HepG2 (cell line): ENCODE measurements at regions not wholly inside any gene's neighbourhood (a gene's known extent, or its start where the extent isn't known, plus 50 kb on each side); places are given as distances from the start of the nearest gene placed in this dataset.

Source experiments
- ATAC-seq: fragments of 200-7000 bp; cut with Tn5 transposase; 3 replicates; pipeline ENCODE4 v1.9.1; 2020; ENCODE audit warnings: mild to moderate bottlenecking, moderate library complexity
- BruUV-seq: library from RNA; stranded (reverse); fragments of 400-500 nt; replicated peaks from 2 replicates; lab custom pipeline; 2021; lab: Mats Ljungman, UMichigan
- CTCF ChIA-PET: fragments of 300-600 bp; formaldehyde crosslinking; extraction: SDS; loops from one replicate; lab custom pipeline; 2021; ENCODE audit warnings: low total read pairs, inconsistent platforms, low intra/inter-chr PET ratio; lab: Yijun Ruan, JAX
- POLR2A ChIA-PET: fragments of 350-600 bp; sonication (Branson Sonifier 250); formaldehyde crosslinking; loops from one replicate; lab custom pipeline; 2020; ENCODE audit warnings: antibody characterized with exemption, inconsistent platforms; lab: Yijun Ruan, JAX
- DNase-seq: peaks from one replicate; pipeline ENCODE4 v3.0.0-alpha.2; 2015; ENCODE audit warnings: low spot score
- FAIRE-seq: peaks from 3 replicates; lab custom pipeline; 2011; peaks lifted over from hg19 to GRCh38; lab: Jason Lieb, UNC
- H2AFZ ChIP-seq: one replicate; pipeline ENCODE4 v1.6.1; 2011; ENCODE audit warnings: low read length, inconsistent platforms
- H3K27ac ChIP-seq: fragments of 300-600 bp; 3 replicates; pipeline ENCODE4 v1.8.0; 2011; ENCODE audit warnings: mixed run types, mild to moderate bottlenecking, mixed read lengths, low read length, inconsistent platforms; ENCODE audit not compliant: insufficient read depth; ENCODE audit errors: extremely low read length
- H3K27me3 ChIP-seq, 2 experiments: fragments of 200-600 bp in 1 of 2; 2 replicates in 1 of 2; 3 replicates in 1 of 2; pipeline versions ENCODE4 v1.6.0 to v1.8.0; 2011; ENCODE audit warnings: low read length in 2 of 2, mild to moderate bottlenecking in 2 of 2, moderate library complexity in 2 of 2, inconsistent platforms in 1 of 2; ENCODE audit not compliant: insufficient read depth in 2 of 2, control insufficient read depth in 1 of 2
- H3K36me3 ChIP-seq, 2 experiments: fragments of 200-600 bp in 1 of 2; replicated peaks in 1 of 2; 2 replicates in 1 of 2; 3 replicates in 1 of 2; pipeline versions ENCODE4 v1.5.1 to v1.8.0; 2011; ENCODE audit warnings: low read length in 2 of 2, inconsistent platforms in 1 of 2; ENCODE audit not compliant: insufficient read depth in 2 of 2, control insufficient read depth in 1 of 2
- H3K4me1 ChIP-seq: 2 replicates; pipeline ENCODE4 v1.5.1; 2012; ENCODE audit warnings: low read length, inconsistent platforms; ENCODE audit not compliant: insufficient read depth
- H3K4me2 ChIP-seq: 2 replicates; pipeline ENCODE4 v1.6.0; 2011; ENCODE audit warnings: low read depth, low read length, inconsistent platforms
- H3K4me3 ChIP-seq, 3 experiments: fragments of 200-600 bp in 1 of 3; sonication (generic), shearing (Covaris generic) in 1 of 3; replicated peaks in 1 of 3; 2 replicates each; pipeline ENCODE4 v1.5.1; 2011 to 2016; ENCODE audit warnings: low read length in 3 of 3, inconsistent platforms in 2 of 3, low read depth in 2 of 3, mild to moderate bottlenecking in 2 of 3, control low read depth in 1 of 3, mixed read lengths in 1 of 3; ENCODE audit not compliant: insufficient read depth in 1 of 3
- H3K79me2 ChIP-seq: one replicate; pipeline ENCODE4 v1.6.1; 2011; ENCODE audit warnings: low read length, inconsistent platforms; ENCODE audit not compliant: insufficient read depth
- H3K9ac ChIP-seq: 2 replicates; pipeline ENCODE4 v1.6.0; 2011; ENCODE audit warnings: mild to moderate bottlenecking, low read depth, low read length, inconsistent platforms; ENCODE audit not compliant: insufficient read depth
- H3K9me3 ChIP-seq: 2 replicates; pipeline ENCODE4 v1.5.1; 2012; ENCODE audit warnings: mild to moderate bottlenecking, low read length
- H4K20me1 ChIP-seq: 2 replicates; pipeline ENCODE4 v1.6.0; 2011; ENCODE audit warnings: inconsistent platforms, mild to moderate bottlenecking, low read length, moderate library complexity; ENCODE audit not compliant: insufficient read depth
- GPN1 ChIP-seq: sonication (generic); formaldehyde crosslinking; IDR thresholded peaks from 2 replicates; pipeline ENCODE4 v1.5.1; 2020; ENCODE audit warnings: missing genetic modification reagents, borderline replicate concordance
- KDM6A ChIP-seq: IDR thresholded peaks from 2 replicates; pipeline ENCODE4 v1.6.1; 2016; ENCODE audit warnings: low read depth
- NCOA5 ChIP-seq: sonication (generic); formaldehyde crosslinking; IDR thresholded peaks from 2 replicates; pipeline ENCODE4 v1.4.0; 2020; ENCODE audit warnings: missing genetic modification reagents
- NFRKB ChIP-seq: fragments of 450-650 bp; IDR thresholded peaks from 2 replicates; pipeline ENCODE4 v1.6.1; 2017
- NR2F2 ChIP-seq: IDR thresholded peaks from 2 replicates; pipeline ENCODE4 v1.6.1; 2012; ENCODE audit warnings: low read depth, inconsistent platforms, borderline replicate concordance
- PLSCR1 ChIP-seq: sonication (generic); formaldehyde crosslinking; IDR thresholded peaks from 2 replicates; pipeline ENCODE4 v1.5.0; 2020; ENCODE audit warnings: missing genetic modification reagents, mild to moderate bottlenecking, borderline replicate concordance
- POGK ChIP-seq: sonication (generic); formaldehyde crosslinking; conservative IDR thresholded peaks from 2 replicates; pipeline ENCODE4 v1.8.0; 2022; ENCODE audit warnings: mild to moderate bottlenecking, moderate library complexity, missing genetic modification reagents
- SAFB2 ChIP-seq: sonication (generic); formaldehyde crosslinking; IDR thresholded peaks from 2 replicates; pipeline ENCODE4 v1.5.1; 2020; ENCODE audit warnings: missing genetic modification reagents, low read depth, mild to moderate bottlenecking, borderline replicate concordance
- SIN3B ChIP-seq: fragments of 150-350 bp; IDR thresholded peaks from 2 replicates; pipeline ENCODE4 v1.6.1; 2014; ENCODE audit warnings: low read length
- SP1 ChIP-seq, 2 experiments: fragments of 450-650 bp in 1 of 2; sonication (generic) in 1 of 2; formaldehyde crosslinking in 1 of 2; IDR thresholded peaks; 2 replicates each; pipeline versions ENCODE4 v1.4.0 to v1.6.1; 2016 to 2020; ENCODE audit warnings: missing genetic modification reagents in 1 of 2
- ZKSCAN5 ChIP-seq: sonication (generic); formaldehyde crosslinking; IDR thresholded peaks from 2 replicates; pipeline ENCODE4 v1.5.1; 2020; ENCODE audit warnings: mild to moderate bottlenecking, missing genetic modification reagents
- ZNF10 ChIP-seq: sonication (generic); formaldehyde crosslinking; IDR thresholded peaks from 2 replicates; pipeline ENCODE4 v1.4.0; 2020; ENCODE audit warnings: mild to moderate bottlenecking, low read depth, missing genetic modification reagents, borderline replicate concordance
- ZNF180 ChIP-seq: sonication (generic); formaldehyde crosslinking; IDR thresholded peaks from 2 replicates; pipeline ENCODE4 v1.4.0; 2020; ENCODE audit warnings: low read depth, missing genetic modification reagents, borderline replicate concordance
- ZNF234 ChIP-seq: sonication (generic); formaldehyde crosslinking; conservative IDR thresholded peaks from 2 replicates; pipeline ENCODE4 v1.5.1; 2020; ENCODE audit warnings: mild to moderate bottlenecking, missing genetic modification reagents
- ZNF33B ChIP-seq: sonication (generic); formaldehyde crosslinking; IDR thresholded peaks from 2 replicates; pipeline ENCODE4 v1.5.1; 2020; ENCODE audit warnings: mild to moderate bottlenecking, missing genetic modification reagents
- ZNF446 ChIP-seq: sonication (generic); formaldehyde crosslinking; IDR thresholded peaks from 2 replicates; pipeline ENCODE4 v1.5.0; 2020; ENCODE audit warnings: mild to moderate bottlenecking, missing genetic modification reagents
- ZNF484 ChIP-seq: sonication (generic); formaldehyde crosslinking; IDR thresholded peaks from 2 replicates; pipeline ENCODE4 v1.5.1; 2020; ENCODE audit warnings: mild to moderate bottlenecking, low read depth, missing genetic modification reagents, borderline replicate concordance
- ZNF619 ChIP-seq: sonication (generic); formaldehyde crosslinking; IDR thresholded peaks from 2 replicates; pipeline ENCODE4 v1.4.0; 2020; ENCODE audit warnings: mild to moderate bottlenecking, missing genetic modification reagents
- ZNF749 ChIP-seq: sonication (generic); formaldehyde crosslinking; IDR thresholded peaks from 2 replicates; pipeline ENCODE4 v1.8.0; 2022; ENCODE audit warnings: mild to moderate bottlenecking, missing genetic modification reagents, moderate library complexity, borderline replicate concordance
- WGBS: methylation state at CpG from one replicate; pipeline ENCODE4 v1.1.6; 2017; ENCODE audit warnings: low lambda C conversion rate; 5-methylcytosine and 5-hydroxymethylcytosine counted together
- in situ Hi-C: cut with HindIII; loops from 2 replicates; pipeline ENCODE4 v1.10.0; 2017; ENCODE audit warnings: low pct_unique_long_range_greater_than_20kb; ENCODE audit not compliant: extremely low pct_ligation_motif_present
- intact Hi-C: fragments of 100-400 bp; cut with micrococcal nuclease; formaldehyde crosslinking; loops from one replicate; pipeline ENCODE4 v1.10.0; 2022; ENCODE audit not compliant: unreplicated experiment

GRCh38 chr20:57004951-57005933 is 261.2 kb downstream of the BMP7 start (continued):
- no peak for TF ChIP-seq ZNF180 (CRISPR knock-in tag)
- TF ChIP-seq ZKSCAN5 (CRISPR knock-in tag) = no peak
- TF ChIP-seq POGK (CRISPR knock-in tag) = no peak

GRCh38 chr20:57006411-57007170 is 259.9 kb downstream of the BMP7 start:
- ATAC-seq (no peak), FAIRE-seq (no peak), DNase-seq (no peak)
- no peak overlapping the region for H3K4me3 ChIP-seq
- no peak overlapping the region for H3K4me2 ChIP-seq
- H3K27ac ChIP-seq = no peak overlapping the region
- ChIA-PET CTCF (no interaction called here), POLR2A (no interaction called here)
- BruUV-seq = no TSS peak
- intact Hi-C loops = no loop called here
- WGBS = 41% methylated on average over 11 of the region's 11 CpGs
- H2AFZ ChIP-seq = no peak overlapping the region
- H3K36me3 ChIP-seq = no peaks in the 10 kb centered on the region
- no peaks in the 10 kb centered on the region for H3K79me2 ChIP-seq
- no peaks in the 10 kb centered on the region; the same call in 1 of the 2 replicates for H4K20me1 ChIP-seq
- no peaks in the 10 kb centered on the region for H3K4me1 ChIP-seq
- no peaks in the 10 kb centered on the region; a peak in 2 of 5 replicates for H3K27me3 ChIP-seq
- in situ Hi-C loops = no loop called here
- no peaks in the 10 kb centered on the region for H3K9me3 ChIP-seq
- H3K9ac ChIP-seq = no peak overlapping the region
- TF ChIP-seq ZNF33B (CRISPR knock-in tag) (no peak), NR2F2 (no peak), SAFB2 (CRISPR knock-in tag) (no peak), SP1 (IDR thresholded peaks at IDR 0.05) (no peak), SP1 (CRISPR knock-in tag; IDR thresholded peaks at IDR 0.05) (no peak), ZNF749 (CRISPR knock-in tag) (no peak), NFRKB (no peak), ZNF446 (CRISPR knock-in tag) (no peak), ZNF619 (CRISPR knock-in tag) (no peak), ZNF484 (CRISPR knock-in tag) (no peak), NCOA5 (CRISPR knock-in tag) (no peak), ZNF234 (no peak), PLSCR1 (CRISPR knock-in tag) (no peak), KDM6A (CRISPR knock-in tag) (no peak), GPN1 (CRISPR knock-in tag) (no peak), ZNF10 (CRISPR knock-in tag) (no peak), SIN3B (no peak)
